ENCODE measurements at regions not wholly inside any gene's neighbourhood (a gene's known extent, or its start where the extent isn't known, plus 50 kb on each side); places are given as distances from the start of the nearest gene placed in this dataset.

DNA sequence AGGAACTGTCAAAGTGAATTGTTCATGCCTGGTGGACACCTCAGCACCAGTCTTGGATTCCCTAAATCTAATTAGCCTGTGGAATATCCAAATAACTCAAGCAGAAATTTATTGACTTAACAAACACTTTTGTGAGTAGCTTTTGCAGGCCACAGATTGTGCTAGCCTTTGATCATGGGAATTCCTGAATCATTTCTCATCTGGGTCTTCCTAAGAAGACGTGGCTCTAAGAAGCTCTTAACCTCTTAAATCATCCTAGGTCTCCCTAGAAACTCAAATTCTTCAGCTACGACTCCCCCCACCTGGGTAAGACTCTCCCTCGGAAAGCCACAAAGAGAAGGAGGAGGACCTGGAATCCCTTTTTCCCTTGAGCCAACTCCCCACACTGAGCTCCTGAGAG, 53.8 kb upstream of the PSEN2 start:
- no peak for DNase-seq

DNA sequence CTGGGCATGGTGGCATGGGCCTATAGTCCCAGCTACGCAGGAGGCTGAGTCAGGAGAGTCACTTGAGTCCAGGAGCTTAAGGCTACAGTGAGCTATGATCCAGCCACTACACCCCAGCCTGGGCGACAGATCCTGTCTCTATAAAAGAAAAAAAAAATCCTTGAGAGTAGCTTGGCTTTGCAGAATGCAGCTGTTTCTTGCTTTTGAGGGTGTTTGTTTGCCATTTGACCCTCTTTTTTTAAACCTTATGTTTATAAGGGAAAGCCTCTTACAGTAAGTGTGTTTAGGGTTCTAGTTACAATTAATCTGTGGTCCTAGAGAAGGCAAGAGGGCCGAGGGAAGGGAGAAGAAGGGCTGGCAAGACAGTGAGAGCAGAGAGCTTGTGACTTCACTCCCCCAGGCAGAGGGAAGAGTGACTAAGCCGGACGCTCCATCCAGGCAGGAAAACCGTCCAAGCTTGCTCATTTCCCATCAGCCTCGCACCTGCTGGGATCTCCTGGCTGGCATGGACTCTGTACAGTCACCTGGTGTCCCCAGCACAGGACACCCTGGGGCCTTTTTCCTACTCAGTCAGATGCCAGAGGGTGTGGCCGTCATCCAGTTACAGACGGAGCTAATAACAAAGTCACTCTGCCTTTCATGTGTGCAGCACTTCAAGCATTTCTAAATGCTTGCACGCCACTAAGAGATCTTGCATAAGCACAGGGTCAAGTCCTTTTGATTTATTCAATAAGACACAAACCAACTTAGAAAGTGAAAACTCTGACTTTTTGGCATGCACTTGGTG, 55.5 kb upstream of the PSEN2 start:
- DNase-seq, result peak; percentile 86

DNA sequence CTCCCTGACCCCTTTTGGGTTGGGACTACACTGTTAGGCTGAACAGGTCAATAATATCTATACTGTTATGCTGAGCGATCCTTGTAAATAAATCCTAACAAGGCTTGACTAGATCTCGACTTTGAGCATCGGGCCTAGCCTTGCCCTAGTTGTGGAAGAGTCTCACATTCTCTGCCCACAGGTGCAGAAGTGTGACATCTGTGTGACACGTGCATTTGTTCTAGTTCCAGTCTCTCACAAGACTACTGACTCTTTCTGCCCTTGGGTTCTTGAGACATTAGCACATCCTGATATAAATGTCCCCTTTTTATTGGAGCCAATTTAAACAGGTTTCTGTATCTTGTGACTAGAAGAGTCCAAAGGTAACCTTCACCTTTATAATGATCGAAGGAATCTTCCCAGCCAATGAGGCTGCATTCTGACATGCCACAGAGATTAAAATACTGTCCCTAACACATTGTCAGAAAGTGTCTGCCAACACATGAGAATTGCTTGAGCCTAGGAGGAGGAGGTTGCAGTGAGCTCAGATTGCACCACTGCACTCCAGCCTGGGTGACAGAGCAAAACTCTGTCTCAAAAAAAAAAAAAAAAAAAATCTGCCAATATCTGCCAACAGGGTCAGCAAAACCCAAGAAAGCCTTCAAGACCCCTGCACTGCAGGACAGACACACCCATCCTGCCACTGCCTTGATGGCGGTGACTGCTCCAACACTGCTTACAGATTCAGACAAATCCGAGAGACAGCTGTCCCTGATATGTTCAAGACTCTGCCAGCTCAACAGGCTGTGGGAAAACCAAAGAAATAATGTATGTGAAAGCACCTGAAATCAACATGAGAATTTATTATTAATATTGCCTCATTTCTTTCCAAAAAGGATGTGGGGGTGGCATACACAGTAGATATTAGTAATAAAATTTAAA, 56.5 kb upstream of the PSEN2 start:
- no peak for DNase-seq

DNA sequence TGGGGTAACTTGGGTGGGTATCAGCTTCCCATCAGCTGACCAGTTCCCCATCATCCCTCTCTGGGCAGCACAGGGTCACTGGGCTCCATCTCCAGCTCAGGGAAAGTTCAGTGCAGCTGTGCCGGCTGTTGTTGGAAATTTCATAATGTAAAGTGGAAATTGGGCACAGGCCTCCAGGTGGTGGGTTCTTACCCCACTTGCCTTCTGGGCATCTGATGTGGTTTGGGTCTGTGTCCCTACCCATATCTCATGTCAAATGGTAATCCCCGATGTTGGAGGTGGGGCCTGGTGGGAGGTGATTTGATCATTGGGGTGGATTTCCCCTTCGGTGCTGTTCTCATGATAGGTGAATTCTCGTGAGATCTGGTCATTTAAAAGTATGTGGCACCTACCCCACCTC, 59.7 kb upstream of the PSEN2 start:
- DNase-seq, result no peak

DNA sequence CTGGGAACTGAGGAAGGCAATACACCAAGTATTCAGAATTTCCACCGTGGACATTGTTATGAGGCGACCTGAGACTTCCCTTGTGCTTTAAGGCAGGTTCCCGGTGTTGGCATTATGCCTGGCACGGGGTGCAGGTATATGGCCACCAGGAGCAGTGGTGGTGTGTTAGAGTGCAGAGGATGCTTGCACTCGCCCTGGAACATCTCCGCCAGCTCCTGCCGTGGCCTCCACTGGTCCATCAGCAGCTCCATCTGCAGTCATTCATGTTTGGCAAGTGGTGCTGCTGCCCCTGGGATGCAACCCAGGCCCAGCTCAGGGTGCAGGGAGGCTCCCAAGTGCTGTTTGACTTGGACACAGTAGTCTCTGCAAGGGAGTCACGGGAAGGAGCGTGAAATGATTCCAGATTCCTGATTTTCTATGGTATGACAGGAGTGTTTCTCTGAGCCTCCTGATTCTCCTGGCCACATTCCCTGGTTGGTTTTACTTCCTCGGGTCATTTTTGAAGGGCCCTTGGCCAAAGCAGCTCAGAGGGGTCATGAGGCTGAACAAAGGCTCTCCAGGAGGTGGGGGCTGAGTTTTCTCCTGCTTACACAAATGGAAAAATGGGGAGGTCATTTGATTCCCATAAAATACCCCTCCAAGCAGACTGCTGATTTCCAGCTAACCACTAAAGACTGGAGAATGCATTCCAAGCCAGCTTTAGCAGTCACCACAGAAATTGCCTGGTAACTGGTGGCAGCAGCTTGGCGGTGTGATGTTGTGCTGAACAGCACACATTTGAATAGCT, 60.4 kb upstream of the PSEN2 start:
- DNase-seq, result no peak

DNA sequence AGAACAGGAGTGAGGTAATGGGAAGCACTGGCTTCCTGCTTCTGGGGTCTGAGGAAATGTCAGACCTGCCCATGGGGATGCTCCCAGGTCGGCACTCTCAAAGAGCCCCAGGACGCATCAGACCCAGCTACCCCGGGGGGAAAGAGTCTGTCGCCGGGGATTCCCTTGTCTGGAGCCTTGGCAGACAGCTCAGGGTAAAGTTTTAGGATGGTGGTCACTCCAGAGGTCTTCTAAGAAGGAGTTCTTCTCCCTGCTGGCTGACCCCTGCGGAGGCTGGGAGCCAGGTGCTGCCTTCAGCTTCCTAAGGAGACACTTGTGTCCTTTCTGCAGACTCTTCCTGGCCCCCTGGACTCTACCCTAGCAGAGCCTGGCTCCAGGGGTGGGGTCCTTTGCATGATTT, 61.9 kb upstream of the PSEN2 start:
- no peak for DNase-seq

DNA sequence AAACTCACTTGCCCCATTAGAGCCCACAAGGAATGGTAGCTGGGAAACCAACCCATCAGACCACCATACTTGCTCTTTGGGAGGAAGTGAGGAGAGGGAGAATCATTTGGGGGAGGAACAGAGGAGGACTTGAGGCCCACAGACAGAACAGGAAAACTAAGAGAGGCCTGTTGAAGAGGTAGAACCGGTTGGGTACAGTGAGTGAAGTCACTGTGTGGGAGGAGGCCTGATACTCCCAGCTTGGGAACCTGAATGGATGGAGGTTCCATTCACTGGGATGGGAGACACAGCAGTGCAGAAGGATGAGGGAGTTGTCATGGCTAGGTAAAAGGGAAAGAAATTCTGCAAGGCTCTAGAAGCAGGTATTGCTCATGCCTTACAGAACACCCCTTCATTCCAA, 63.4 kb upstream of the PSEN2 start:
- DNase-seq, result no peak

DNA sequence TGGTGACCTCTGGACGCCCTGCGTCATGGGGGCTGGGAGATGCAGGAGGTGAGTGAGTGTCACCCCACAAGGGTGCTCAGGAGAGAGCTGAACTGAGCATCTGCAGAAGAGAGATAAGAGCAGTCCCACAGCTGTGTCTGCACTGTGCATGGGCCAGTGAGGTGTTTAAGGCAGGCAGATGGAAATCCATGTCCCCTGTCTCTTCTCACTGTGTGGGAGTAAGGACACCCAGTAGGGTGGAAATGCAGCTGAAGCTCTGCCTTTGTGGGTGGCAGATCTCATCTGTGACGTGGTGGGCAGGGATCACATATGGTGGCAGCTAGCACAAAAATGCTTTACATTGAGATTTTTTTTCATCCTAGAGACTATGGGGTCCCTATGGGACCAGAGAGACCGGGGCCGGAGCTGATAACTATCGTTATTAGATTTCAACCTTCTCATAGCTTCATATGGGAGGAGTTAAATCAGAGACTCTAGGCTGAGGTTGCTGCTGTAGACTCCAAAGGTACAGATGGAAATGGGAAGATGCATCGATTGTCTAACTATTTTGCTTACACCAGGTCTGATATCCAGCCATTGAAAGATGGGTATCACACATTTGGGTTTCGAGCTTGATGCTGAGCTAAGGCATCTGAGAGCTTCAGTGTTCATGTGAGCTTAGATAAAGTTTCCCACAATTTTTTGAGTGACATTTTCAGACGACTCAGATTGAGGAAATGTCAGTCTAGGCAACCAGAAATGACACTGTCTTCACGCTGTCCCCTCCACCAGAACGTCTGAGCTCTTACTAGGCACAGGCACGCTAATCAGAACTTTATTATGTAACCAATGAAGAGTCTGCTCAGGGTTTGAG, 65.3 kb upstream of the PSEN2 start:
- DNase-seq, result no peak

DNA sequence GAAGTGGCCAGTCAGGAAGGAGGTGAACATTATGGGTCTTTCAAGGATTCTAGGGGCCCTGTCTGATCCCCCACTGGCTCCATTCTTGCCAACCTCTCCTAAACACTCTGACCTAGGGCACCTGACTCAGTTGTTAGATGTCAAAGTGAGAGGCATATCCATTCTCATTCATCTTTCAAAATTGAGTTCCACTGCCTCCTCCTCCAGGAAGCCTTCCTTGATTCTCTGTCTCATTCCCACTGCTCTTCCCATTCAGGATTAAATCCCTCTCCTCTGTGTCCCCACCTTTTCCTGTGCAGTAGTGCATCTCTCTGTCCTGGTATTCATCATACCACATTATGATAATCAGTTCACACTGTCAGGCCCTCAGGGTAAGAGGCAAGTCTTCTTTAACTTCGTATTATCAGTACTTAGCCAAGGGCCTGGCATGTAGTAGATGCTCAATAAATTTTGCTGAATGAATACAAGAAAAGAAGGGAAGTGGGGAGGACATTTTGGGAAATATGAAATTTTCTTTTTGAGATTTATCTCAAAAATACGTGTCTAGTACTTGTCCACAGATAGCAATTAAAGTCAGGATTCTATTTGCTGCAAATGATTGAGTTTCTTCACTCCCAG, 61.8 kb upstream of the ITPKB start:
- no peak for DNase-seq

DNA sequence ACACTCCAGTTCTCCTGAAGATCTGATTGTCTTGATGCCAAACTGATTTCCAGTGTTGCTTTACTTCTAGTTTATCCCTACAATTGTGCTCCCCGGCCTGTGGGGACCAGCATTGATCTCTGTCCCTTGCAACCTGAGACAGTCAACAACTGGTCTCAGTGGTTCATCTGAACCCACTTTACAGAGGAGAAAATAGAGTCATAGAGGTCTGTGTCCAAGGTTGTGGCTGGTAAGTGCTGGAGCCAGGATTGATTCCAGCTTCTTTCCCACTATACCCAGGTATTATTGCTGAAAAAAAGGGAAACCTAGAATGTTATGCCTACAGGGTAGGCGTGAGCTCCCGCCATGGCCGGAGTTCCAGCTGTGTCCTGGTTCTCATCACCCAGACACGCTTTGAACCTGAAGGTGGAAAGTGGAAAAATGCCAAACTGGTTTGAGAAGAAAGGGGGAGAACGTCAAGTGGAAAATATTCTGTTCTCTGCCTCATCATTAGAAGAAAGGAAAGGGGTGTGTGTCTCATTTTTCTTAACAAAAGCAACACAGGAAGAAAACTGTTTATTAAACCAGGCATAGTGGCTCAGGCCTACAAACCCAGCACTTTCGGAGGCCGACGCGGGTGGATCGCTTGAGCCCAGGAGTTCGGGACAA, 60.7 kb upstream of the ITPKB start:
- DNase-seq, result no peak

DNA sequence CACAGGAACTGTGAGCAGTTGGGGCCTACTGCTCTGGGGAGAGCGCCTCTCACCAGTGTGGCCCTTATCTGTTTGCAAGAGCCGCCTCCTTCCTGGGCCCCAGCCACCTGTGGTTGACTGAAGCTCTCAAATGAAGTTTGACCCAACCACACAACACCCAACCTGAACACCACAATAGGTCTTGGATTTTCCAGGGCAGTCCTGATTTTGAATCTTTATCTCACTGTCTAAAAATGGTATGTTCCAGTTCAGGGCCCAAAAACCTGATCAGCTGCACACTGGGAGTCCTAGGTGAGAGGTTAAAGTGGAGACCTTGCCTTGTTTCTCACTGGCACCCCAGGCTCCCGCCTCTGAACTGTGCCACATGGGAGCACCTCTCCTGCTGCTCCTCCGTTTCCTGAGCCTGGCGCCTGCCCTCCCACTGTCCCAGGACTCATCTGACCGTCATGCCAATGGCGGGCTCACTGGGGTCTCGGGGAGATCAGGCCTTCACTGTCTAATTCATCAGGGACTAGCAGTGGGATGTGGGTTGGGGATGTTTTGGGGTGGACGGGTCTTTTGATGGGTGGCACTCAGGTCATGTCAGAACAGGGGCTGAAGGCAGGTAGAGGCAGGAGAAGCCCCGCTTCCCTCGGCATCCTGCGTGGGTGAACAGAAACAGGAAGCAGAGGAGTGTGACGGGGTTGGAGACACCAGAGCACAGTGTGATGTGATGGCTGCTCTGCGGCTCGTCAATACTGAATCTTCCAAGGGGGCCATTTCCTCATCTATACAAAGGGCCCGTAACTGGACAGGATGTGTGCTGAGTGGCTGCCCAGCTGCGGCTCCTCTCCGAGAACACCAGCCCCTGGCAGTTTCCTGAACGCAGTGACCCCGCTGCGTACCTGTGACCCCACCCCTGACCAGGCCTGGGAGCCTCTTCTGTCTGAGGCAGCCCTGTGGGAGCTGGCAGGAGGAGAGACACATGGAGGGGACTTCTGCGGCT, 59.6 kb upstream of the ITPKB start:
- DNase-seq, result no peak

DNA sequence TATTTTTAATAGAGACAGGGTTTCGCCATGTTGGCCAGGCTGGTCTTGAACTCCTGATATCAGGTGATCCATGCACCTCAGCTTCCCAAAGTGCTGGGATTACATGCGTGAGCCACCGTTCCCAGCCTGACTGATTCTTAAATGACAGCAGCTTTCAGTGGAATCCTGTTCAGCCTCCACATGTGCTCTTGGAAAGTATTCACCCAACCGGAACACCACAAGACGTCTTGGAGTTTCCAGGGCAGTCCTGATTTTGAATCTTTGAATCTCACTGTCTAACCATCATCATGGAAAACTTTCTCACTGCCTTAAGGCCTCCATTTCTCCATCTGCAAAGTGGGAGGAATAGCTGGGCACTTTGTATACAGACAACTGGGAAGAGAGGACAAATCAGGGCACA, 58.1 kb upstream of the ITPKB start:
- DNase-seq, result no peak

DNA sequence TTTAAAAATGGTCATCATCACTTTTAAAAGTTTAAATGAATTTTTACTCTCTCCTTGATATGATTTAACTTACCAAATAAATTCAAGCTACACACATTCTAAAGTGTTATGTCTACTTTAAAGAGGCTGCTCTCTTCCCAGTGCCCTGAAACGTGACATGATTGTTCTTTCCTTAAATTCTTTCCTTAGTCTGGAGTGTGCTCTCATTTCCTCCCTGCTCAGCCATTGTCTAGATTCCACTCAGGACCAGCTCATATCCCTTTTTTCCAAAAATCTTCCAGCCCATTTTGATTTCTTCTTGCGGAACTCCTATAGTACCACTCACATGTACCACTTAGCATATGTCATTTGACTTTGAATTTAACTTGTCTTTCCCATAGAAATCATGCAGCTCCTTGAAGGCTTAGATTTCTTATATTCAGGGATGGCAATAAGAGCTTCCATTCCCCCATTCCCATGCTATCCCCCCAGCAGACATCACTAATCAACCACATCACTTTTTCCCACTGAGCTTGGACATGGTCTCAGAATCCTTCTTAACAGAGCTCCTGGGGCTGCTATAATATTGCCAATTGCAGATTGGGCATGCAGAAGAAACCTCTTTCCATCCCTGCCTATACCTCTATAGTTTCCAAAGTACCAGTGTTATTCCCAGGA, 54.7 kb upstream of the ITPKB start:
- DNase-seq, result no peak

DNA sequence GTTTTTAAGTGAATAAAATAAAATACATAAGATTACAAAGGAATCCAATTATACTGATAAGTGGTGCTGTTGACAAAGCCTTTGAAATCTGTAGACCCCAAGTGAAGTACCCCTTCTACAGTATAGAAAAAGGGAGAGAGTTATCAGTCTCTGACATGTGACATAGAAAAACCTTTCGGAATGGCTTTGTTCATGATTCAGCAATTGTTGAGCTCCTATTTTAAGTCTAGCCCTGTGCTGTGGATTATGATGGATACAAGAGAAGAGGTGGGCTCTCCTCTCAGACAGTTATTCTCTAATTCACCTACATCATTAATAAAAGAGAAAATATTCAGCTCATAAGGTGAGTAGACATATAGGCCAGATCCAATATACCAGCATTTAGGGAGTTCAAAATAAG, 53.3 kb upstream of the ITPKB start:
- no peak for DNase-seq

DNA sequence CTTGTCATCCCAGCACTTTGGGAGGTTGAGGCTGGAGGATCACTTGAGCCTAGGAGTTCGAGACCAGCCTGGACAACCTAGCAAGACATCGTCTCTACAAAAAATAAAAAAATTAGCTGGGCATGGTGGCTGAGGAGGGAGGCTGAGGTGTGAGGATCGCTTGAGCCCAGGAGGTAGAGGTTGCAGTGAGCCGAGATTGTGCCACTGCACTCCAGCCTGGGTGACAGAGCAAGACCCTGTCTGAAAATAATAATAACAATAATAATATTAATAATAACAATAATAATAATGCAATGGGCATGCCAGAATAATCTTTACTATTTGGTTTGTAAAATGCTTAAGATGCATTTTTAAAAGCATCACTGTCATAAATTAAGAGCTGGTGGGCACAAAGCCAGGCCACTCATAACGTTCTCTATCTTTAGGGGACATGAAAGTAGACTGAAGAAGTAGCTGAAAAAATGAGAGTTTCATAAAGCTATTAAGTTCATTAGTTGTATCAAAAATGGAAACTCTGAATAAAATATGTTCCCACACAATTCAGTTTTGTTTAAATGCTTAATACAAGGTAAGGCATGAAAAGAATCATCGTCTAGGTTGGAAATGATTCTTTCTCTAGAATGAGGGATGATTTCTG, 51.6 kb upstream of the ITPKB start:
- DNase-seq, result no peak

DNA sequence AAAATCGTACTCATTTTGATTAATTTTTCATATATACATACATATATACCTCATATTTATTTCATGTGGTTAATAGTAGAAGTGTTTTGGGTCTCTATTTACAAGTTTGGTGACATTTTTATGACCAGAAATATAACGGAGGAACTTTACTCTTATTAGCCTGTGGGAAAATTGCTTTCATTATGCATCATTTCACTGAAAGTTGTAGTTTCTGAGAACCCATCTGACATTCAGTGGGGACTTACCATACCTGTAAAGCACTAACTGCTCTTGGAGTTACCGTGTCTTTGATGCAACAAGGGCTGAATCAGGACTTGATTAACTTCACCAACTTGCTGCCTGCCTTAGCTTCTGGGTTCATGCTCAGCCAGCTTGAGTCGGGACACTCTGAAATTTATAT, 49.9 kb upstream of the ITPKB start:
- DNase-seq, result no peak
